ENCODE measurements at regions not wholly inside any gene's neighbourhood (a gene's known extent, or its start where the extent isn't known, plus 50 kb on each side); places are given as distances from the start of the nearest gene placed in this dataset.

DNA sequence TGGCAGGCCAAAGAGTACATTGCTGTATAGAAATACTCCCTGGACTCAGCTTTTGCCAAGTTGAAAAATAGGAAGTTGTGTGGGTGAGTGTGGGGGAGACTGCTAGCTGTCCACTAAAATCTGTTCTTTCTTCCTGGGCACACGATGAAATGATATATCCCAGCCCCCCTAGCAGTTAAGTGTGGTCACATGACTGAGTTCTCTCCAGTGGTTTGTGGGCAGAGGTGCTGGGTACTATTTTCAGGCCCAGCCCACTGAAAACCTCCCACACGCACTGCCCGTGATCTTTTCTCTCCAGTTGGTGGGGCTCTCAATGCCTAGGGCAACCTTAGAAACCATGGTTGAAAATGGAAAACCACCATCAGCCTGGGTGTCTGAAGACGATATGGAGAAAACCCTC, 119.7 kb upstream of the LMO4 start:
- no peaks in the 10 kb centered on the region for H3K9me3 Mint-ChIP-seq
- Histone ChIP-seq H3K4me2 (no peak overlapping the region), H3K36me3 (no peaks in the 10 kb centered on the region), H3K9ac (no peak overlapping the region), H4K20me1 (ENCODE audit: low read depth) (no peaks in the 10 kb centered on the region), H2AFZ (replicated peaks) (no peak overlapping the region), H3K27ac (no peak overlapping the region), H3K79me2 (ENCODE audit: low read depth) (no peaks in the 10 kb centered on the region), H3K9me3 (ENCODE audit: low read depth) (no peaks in the 10 kb centered on the region), H3F3A (ENCODE audit: low read depth) (no peaks in the 10 kb centered on the region), H3K27me3 (no peaks in the 10 kb centered on the region), H3K4me1 (no peaks in the 10 kb centered on the region), H3K4me3 (no peak overlapping the region)
- no peaks in the 10 kb centered on the region for H3K36me3 Mint-ChIP-seq
- no peak overlapping the region for H3K4me3 Mint-ChIP-seq
- H3K27ac Mint-ChIP-seq: no peak overlapping the region
- H3K4me1 Mint-ChIP-seq: peaks cover 11% of the 10 kb centered on the region
- DNase-seq (ENCODE audit: low spot score): no peak
- H3K27me3 Mint-ChIP-seq (ENCODE audit: insufficient read depth, low read depth): peaks cover 2% of the 10 kb centered on the region
- no peak for TF ChIP-seq CTCF (IDR thresholded peaks at IDR 0.05)
- TF ChIP-seq EZH2phosphoT487 (IDR thresholded peaks at IDR 0.05): no peak
- TF ChIP-seq EZH2 (IDR thresholded peaks at IDR 0.05): no peak

DNA sequence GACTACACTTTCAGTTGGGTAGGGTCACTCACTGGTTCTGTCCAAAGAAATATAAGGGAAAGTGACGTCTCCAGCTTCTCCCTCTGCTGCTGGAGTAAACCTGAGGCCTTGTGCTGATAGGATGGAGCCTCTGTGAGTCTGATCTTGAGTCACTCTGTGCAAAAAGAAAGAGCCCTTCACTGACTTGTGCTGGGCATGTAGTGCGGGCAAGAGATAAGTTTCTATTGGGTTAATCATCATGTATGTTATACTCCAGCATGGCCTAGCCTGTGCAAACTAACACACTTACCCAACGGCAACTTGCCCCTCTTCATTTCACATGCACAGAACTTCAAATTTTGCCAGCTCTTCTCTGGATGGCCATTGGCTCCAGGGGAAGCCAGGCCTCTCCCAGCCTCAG, 118.5 kb upstream of the LMO4 start:
- H3K4me3 ChIP-seq: no peak overlapping the region
- Mint-ChIP-seq H3K9me3 (no peaks in the 10 kb centered on the region), H3K36me3 (no peaks in the 10 kb centered on the region), H3K27me3 (ENCODE audit: insufficient read depth, low read depth) (peaks cover 2% of the 10 kb centered on the region), H3K4me3 (no peak overlapping the region), H3K4me1 (peaks cover 3% of the 10 kb centered on the region), H3K27ac (no peak overlapping the region)
- H3K9me3 ChIP-seq (ENCODE audit: low read depth): no peaks in the 10 kb centered on the region
- H3K36me3 ChIP-seq: no peaks in the 10 kb centered on the region
- H4K20me1 ChIP-seq (ENCODE audit: low read depth): no peaks in the 10 kb centered on the region
- H2AFZ ChIP-seq (replicated peaks): no peak overlapping the region
- H3K4me1 ChIP-seq: no peaks in the 10 kb centered on the region
- H3K4me2 ChIP-seq: no peak overlapping the region
- no peak overlapping the region for H3K9ac ChIP-seq
- H3K27ac ChIP-seq: no peak overlapping the region
- TF ChIP-seq EZH2 (IDR thresholded peaks at IDR 0.05) (no peak), CTCF (IDR thresholded peaks at IDR 0.05) (no peak), EZH2phosphoT487 (IDR thresholded peaks at IDR 0.05) (no peak)
- no peaks in the 10 kb centered on the region for H3K27me3 ChIP-seq
- no peak for DNase-seq (ENCODE audit: low spot score)
- H3F3A ChIP-seq (ENCODE audit: low read depth): no peaks in the 10 kb centered on the region
- no peaks in the 10 kb centered on the region for H3K79me2 ChIP-seq (ENCODE audit: low read depth)

DNA sequence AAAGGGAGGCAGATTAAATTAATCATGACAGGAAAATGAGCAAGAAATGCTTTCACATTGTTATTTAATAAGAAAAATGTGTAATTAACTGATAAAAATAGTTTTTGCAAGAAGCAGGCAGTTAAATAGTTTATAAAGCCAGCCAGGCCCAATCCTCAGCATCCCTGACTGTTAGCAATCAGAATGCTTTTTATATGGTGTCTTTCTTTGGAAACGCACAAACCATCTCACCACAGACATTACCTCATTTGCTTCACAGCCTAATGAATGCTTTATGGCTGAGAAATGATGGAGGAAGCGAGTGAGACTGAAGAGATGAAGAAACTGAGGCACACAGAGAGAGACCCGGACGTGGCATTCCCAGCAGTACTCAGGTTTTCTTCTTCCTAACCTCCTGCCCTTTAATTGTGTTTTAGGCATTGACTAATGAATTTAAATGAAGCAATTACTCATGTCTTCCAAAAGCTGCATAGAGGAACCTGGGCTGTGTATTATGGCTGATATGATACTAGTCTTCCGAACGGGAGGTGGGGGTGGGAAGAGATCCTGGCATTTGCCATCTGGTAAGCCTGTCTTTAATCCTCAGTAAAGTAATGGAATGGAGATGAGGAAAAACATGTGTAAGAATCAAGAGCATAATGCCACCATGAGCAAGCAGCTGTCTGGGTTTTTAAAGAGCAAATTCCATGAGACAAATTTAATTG, 116.1 kb upstream of the LMO4 start:
- no peaks in the 10 kb centered on the region for H3K9me3 ChIP-seq (ENCODE audit: low read depth)
- TF ChIP-seq EZH2 (IDR thresholded peaks at IDR 0.05) (no peak), CTCF (IDR thresholded peaks at IDR 0.05) (no peak), EZH2phosphoT487 (IDR thresholded peaks at IDR 0.05) (no peak)
- no peak overlapping the region for H3K4me2 ChIP-seq
- H3K27me3 ChIP-seq: no peaks in the 10 kb centered on the region
- no peak for DNase-seq (ENCODE audit: low spot score)
- no peak overlapping the region for H3K27ac Mint-ChIP-seq
- no peaks in the 10 kb centered on the region for H3K4me1 ChIP-seq
- H3K4me3 Mint-ChIP-seq: no peak overlapping the region
- no peaks in the 10 kb centered on the region for H4K20me1 ChIP-seq (ENCODE audit: low read depth)
- H3K27ac ChIP-seq: no peak overlapping the region
- H3K9ac ChIP-seq: no peak overlapping the region
- H3K36me3 ChIP-seq: no peaks in the 10 kb centered on the region
- H3K4me1 Mint-ChIP-seq: no peaks in the 10 kb centered on the region
- no peaks in the 10 kb centered on the region for H3K36me3 Mint-ChIP-seq
- no peaks in the 10 kb centered on the region for H3K79me2 ChIP-seq (ENCODE audit: low read depth)
- H3K27me3 Mint-ChIP-seq (ENCODE audit: insufficient read depth, low read depth): peaks cover 2% of the 10 kb centered on the region
- no peaks in the 10 kb centered on the region for H3F3A ChIP-seq (ENCODE audit: low read depth)
- H3K4me3 ChIP-seq: no peak overlapping the region
- H2AFZ ChIP-seq (replicated peaks): no peak overlapping the region
- no peaks in the 10 kb centered on the region for H3K9me3 Mint-ChIP-seq
